Left lung (tissue), 4 donors: ENCODE measurements at regions not wholly inside any gene's neighbourhood (a gene's known extent, or its start where the extent isn't known, plus 50 kb on each side); places are given as distances from the start of the nearest gene placed in this dataset.
A peak's percentile ranks its signal among the peaks of the same experiment; 100 is the strongest.

Experiments
- ATAC-seq: fragments of 200-7000 bp; cut with Tn5 transposase; one replicate; pipeline ENCODE4 v1.9.1; 2020; ENCODE audit warnings: moderate library complexity
- DNase-seq, 4 donors: peaks; one replicate each; pipeline ENCODE4 v3.0.0-alpha.2; 2013 to 2020
- H3K27ac ChIP-seq, 2 donors: fragments of 200-600 bp; sonication (generic) in 1 of 2; one replicate each; pipeline versions ENCODE4 v1.5.0 to v1.8.0; 2020 to 2021
- H3K27me3 ChIP-seq, 2 donors: fragments of 200-600 bp; sonication (generic) in 1 of 2; one replicate each; pipeline versions ENCODE4 v1.5.0 to v1.8.0; 2020 to 2021
- H3K36me3 ChIP-seq, 2 donors: fragments of 200-600 bp; sonication (generic) in 1 of 2; one replicate each; pipeline versions ENCODE4 v1.5.0 to v1.8.0; 2020 to 2021
- H3K4me1 ChIP-seq, 2 donors: fragments of 200-600 bp; one replicate each; pipeline ENCODE4 v1.8.0; 2021
- H3K4me3 ChIP-seq, 2 donors: fragments of 200-600 bp; sonication (generic) in 1 of 2; one replicate each; pipeline versions ENCODE4 v1.5.0 to v1.8.0; 2020 to 2021; ENCODE audit warnings: mild to moderate bottlenecking in 1 of 2
- H3K9me3 ChIP-seq, 2 donors: fragments of 200-600 bp; sonication (generic) in 1 of 2; one replicate each; pipeline versions ENCODE4 v1.5.0 to v1.8.0; 2020 to 2021
- intact Hi-C, 2 donors: fragments of 100-400 bp; cut with DNase I; formaldehyde crosslinking; loops; one replicate each; pipeline versions ENCODE4 v1.11.2 to v1.14.2; 2022
- TF ChIP-seq, protein P1 (sequence below), 2 donors: fragments of 200-600 bp; sonication (generic) in 1 of 2; IDR thresholded peaks; one replicate each; pipeline versions ENCODE4 v1.5.0 to v1.8.0; 2021; ENCODE audit warnings: antibody characterized with exemption in 2 of 2
- donor health status: DM: no; HTN: yes; CAD: no.
- donor health status: DM: no; HTN: no; CAD: no.

DNA sequence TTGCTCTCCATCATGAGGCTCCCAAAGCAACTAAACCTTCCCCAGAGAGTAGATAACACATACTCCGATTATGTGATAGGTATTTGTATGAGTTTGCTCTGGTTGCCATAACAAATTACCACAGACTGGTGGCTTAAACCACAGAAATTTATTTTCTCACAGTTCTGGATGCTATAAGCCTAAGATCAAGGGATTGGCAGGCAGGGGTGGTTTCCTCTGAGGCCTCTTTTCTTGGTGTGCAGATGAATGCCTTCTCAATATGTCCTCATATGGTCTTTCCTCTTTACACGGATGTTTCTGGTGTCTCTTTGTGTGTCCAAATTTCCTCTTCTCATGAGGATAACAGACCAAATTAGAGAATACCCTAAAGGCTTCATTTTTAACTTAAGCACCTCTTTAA is 285.8 kb upstream of the GRIP1 start:
- Histone ChIP-seq H3K9me3 (no peaks in the 10 kb centered on the region), H3K36me3 (no peaks in the 10 kb centered on the region), H3K27ac (no peak overlapping the region), H3K4me3 (no peak overlapping the region), H3K4me1 (no peaks in the 10 kb centered on the region), H3K27me3 (no peaks in the 10 kb centered on the region)
- TF ChIP-seq, protein P1, sequence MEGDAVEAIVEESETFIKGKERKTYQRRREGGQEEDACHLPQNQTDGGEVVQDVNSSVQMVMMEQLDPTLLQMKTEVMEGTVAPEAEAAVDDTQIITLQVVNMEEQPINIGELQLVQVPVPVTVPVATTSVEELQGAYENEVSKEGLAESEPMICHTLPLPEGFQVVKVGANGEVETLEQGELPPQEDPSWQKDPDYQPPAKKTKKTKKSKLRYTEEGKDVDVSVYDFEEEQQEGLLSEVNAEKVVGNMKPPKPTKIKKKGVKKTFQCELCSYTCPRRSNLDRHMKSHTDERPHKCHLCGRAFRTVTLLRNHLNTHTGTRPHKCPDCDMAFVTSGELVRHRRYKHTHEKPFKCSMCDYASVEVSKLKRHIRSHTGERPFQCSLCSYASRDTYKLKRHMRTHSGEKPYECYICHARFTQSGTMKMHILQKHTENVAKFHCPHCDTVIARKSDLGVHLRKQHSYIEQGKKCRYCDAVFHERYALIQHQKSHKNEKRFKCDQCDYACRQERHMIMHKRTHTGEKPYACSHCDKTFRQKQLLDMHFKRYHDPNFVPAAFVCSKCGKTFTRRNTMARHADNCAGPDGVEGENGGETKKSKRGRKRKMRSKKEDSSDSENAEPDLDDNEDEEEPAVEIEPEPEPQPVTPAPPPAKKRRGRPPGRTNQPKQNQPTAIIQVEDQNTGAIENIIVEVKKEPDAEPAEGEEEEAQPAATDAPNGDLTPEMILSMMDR (IDR thresholded peaks at IDR 0.05): no peak
- no peak for DNase-seq
- intact Hi-C loops: no loop called here
- no peak for ATAC-seq

DNA sequence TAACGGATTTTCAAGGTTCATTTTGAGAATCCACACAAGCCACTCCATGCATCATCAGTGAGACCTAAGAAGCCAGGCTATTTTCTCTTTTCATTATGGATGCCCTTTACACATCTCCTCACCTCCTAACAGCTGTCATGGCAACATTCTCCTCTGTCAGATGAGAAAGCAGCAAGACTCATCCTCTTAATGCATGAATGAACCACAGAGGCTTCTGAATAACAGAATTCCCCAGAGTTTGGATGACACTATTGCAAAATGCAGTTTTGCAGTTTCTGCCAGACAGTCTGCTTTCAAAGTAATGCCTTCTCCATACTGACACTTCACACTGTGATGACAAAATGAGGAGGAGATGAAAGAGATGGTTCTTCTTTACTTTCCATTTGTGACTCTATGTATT is 286.7 kb upstream of the GRIP1 start:
- H3K27me3 ChIP-seq: no peaks in the 10 kb centered on the region
- no peak for ATAC-seq
- H3K4me3 ChIP-seq: no peak overlapping the region
- no peaks in the 10 kb centered on the region for H3K36me3 ChIP-seq
- TF ChIP-seq, protein P1 (IDR thresholded peaks at IDR 0.05): no peak
- no peaks in the 10 kb centered on the region for H3K4me1 ChIP-seq
- intact Hi-C loops: no loop called here
- H3K27ac ChIP-seq: no peak overlapping the region
- H3K9me3 ChIP-seq: no peaks in the 10 kb centered on the region
- no peak for DNase-seq

DNA sequence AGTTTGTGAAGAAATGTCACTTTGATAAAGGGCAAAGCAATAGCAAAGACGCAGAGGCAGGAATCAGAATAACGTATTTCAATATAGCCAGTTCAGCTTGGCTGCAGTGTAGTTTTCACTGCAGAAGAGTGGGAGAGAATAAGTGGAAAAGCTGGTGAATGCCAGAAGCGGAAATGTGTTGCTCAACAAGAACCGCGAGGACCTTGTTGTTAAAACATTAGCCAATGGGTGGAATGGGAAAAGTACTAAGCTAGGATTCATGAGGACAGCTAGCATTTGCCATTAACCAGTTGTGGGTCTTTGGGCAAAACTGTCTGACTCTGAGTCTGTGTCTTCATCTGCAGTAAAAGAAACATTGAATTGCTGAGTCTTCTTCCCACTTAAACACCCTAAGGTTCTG is 292.9 kb upstream of the GRIP1 start:
- Histone ChIP-seq H3K4me3 (no peak overlapping the region), H3K9me3 (no peaks in the 10 kb centered on the region), H3K4me1 (no peaks in the 10 kb centered on the region), H3K36me3 (no peaks in the 10 kb centered on the region), H3K27ac (no peak overlapping the region), H3K27me3 (no peaks in the 10 kb centered on the region)
- TF ChIP-seq, protein P1 (IDR thresholded peaks at IDR 0.05): no peak
- intact Hi-C loops: no loop called here
- ATAC-seq (peak; percentile 56), DNase-seq (no peak)

DNA sequence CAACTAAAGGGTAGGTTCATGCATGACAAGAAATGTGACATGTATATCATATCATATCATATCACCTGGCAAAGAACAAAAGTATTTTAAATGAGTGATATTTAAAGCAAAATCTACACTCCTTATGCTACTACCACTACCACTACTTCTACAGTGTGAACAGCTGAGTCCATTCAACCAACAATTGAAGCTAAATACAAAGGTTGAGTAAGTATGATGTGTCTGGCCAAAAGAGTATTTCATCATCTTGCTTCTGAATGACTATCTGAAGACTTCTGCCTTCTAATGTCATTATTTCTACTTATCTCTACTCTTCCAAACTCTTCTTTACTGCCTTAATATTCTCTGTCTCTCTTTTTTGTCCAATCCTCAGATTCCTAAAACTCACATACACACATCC is 292.6 kb upstream of the CAND1 start:
- intact Hi-C loops: no loop called here
- Histone ChIP-seq H3K36me3 (no peaks in the 10 kb centered on the region), H3K4me3 (no peak overlapping the region), H3K27ac (no peak overlapping the region), H3K9me3 (no peaks in the 10 kb centered on the region), H3K27me3 (no peaks in the 10 kb centered on the region), H3K4me1 (no peaks in the 10 kb centered on the region)
- TF ChIP-seq, protein P1 (IDR thresholded peaks at IDR 0.05): no peak
- DNase-seq (no peak), ATAC-seq (no peak)

DNA sequence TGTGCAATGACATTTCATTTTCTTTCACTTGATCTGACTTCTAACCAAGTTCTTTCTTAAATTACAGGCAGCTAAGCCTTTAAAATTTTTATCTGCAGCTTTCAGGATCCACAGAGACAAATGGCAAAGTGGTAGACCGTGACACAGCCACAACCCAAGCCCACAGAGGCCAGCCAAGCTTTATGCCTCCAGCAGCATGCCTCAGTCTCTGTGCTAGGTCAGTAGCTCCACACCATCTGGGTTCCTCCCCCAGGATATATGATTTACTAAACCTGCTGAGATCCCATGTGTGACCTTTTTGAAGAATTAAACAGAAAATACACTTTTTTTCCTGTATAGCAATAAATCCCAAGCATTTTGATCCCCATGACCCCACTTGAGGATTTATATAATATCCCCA is 290.4 kb upstream of the CAND1 start:
- no peak overlapping the region for H3K4me3 ChIP-seq
- TF ChIP-seq, protein P1 (IDR thresholded peaks at IDR 0.05): no peak
- DNase-seq (no peak), ATAC-seq (no peak)
- H3K4me1 ChIP-seq: no peaks in the 10 kb centered on the region
- peaks cover 0 to 2% of the 10 kb centered on the region in 2 donors for H3K9me3 ChIP-seq
- H3K27me3 ChIP-seq: no peaks in the 10 kb centered on the region
- intact Hi-C loops: no loop called here
- no peak overlapping the region for H3K27ac ChIP-seq
- H3K36me3 ChIP-seq: no peaks in the 10 kb centered on the region
